Transverse colon (tissue), 4 donors: ENCODE measurements at regions not wholly inside any gene's neighbourhood (a gene's known extent, or its start where the extent isn't known, plus 50 kb on each side); places are given as distances from the start of the nearest gene placed in this dataset.

Source experiments
- DNase-seq: peaks from one replicate; pipeline ENCODE4 v3.0.0-alpha.2; 2019
- H3K27ac ChIP-seq, 4 donors: fragments of 200-600 bp; sonication (generic); 2 replicates each; pipeline ENCODE4 v1.5.1; 2016 to 2018; ENCODE audit warnings: inconsistent platforms in 4 of 4
- H3K27me3 ChIP-seq: fragments of 200-600 bp; sonication (generic); 2 replicates; pipeline ENCODE4 v1.5.1; 2017; ENCODE audit warnings: inconsistent platforms
- H3K36me3 ChIP-seq, 4 donors: fragments of 200-600 bp; sonication (generic); 2 replicates each; pipeline ENCODE4 v1.5.1; 2017 to 2019; ENCODE audit warnings: inconsistent platforms in 4 of 4
- H3K4me1 ChIP-seq, 4 donors: fragments of 200-600 bp; sonication (generic); 2 replicates each; pipeline ENCODE4 v1.5.1; 2017 to 2020; ENCODE audit warnings: inconsistent platforms in 4 of 4
- H3K4me3 ChIP-seq, 4 donors: fragments of 200-600 bp; sonication (generic); 1 replicate in 1 of 4; 2 replicates in 3 of 4; pipeline versions ENCODE4 v1.5.1 to v1.6.1; 2017 to 2019; ENCODE audit warnings: inconsistent platforms in 4 of 4
- H3K9me3 ChIP-seq, 2 donors: fragments of 200-600 bp; sonication (generic); 2 replicates each; pipeline ENCODE4 v1.5.1; 2017 to 2019; ENCODE audit warnings: inconsistent platforms in 2 of 2
- CTCF ChIP-seq, 5 experiments: fragments of 200-600 bp in 3 of 5; fragments of 450-650 bp in 2 of 5; sonication (generic) in 3 of 5; IDR thresholded peaks; 1 replicate in 2 of 5; 2 replicates in 3 of 5; pipeline ENCODE4 v1.5.1; 2016 to 2017; ENCODE audit warnings: antibody characterized with exemption in 5 of 5, inconsistent platforms in 3 of 5, mild to moderate bottlenecking in 2 of 5, moderate library complexity in 1 of 5
- EP300 ChIP-seq: sonication (generic); formaldehyde crosslinking; IDR thresholded peaks from one replicate; pipeline ENCODE4 v1.6.1; 2017; ENCODE audit warnings: antibody characterized with exemption, low read depth
- POLR2A ChIP-seq: fragments of 450-650 bp; IDR thresholded peaks from one replicate; pipeline ENCODE4 v1.6.1; 2016; ENCODE audit warnings: antibody characterized with exemption, mild to moderate bottlenecking, moderate library complexity
- POLR2AphosphoS5 ChIP-seq, 3 donors: sonication (generic); formaldehyde crosslinking; IDR thresholded peaks; one replicate each; pipeline ENCODE4 v1.6.1; 2016; ENCODE audit warnings: antibody characterized with exemption in 3 of 3
- WGBS, 2 donors: methylation state at CpG; one replicate each; pipeline ENCODE4 v1.1.5; 2018; ENCODE audit warnings: low coverage in 1 of 2; 5-methylcytosine and 5-hydroxymethylcytosine counted together
- in situ Hi-C, 4 donors: fragments of 200-750 bp; cut with MboI; loops; one replicate each; pipeline versions ENCODE4 v1.15.0 to v1.15.1; 2017; ENCODE audit warnings: low sequenced_read_pairs in 3 of 4, low pct_ligation_motif_present in 1 of 4, low pct_unique_long_range_greater_than_20kb in 1 of 4
- intact Hi-C: fragments of 100-400 bp; cut with DNase I; formaldehyde crosslinking; loops from one replicate; pipeline ENCODE4 v1.15.1; 2023; ENCODE audit warnings: low total_unique reads

DNA sequence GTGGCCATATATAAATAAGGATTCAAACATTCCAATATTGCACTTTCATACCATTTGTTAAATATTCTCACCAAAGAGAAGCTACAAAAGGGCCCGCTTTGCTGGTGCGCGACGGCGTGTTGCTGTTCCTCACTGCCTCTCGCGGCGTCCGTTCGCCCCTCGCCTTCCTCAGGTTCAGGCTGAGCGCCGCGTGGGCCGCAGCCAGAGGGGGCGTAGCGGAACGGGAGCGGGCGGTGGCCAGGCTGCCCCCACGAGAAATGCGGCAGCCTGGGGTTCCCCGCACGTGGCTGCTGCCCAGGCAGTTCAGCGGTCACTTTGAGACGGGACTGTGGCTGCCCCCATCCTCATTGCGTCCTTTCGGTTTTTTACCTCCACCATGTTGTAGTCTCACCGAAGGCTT lies 67.3 kb upstream of the VWDE start:
- H3K4me1 ChIP-seq: no peaks in the 10 kb centered on the region
- H3K9me3 ChIP-seq: no peaks in the 10 kb centered on the region
- no peak for DNase-seq
- intact Hi-C loops (loop anchor here (5.0 kb wide), 1 partner anchor 1754 kb away; no protein-coding TSS in a partner anchor), in situ Hi-C loops (no loop called here)
- no peaks in the 10 kb centered on the region for H3K36me3 ChIP-seq
- no peak overlapping the region for H3K27ac ChIP-seq
- TF ChIP-seq POLR2AphosphoS5 (IDR thresholded peaks at IDR 0.05): no peak
- no peaks in the 10 kb centered on the region for H3K27me3 ChIP-seq
- WGBS, 2 donors: 96 to 100% methylated on average over 8 to 29 of the region's 29 CpGs
- no peak overlapping the region for H3K4me3 ChIP-seq

DNA sequence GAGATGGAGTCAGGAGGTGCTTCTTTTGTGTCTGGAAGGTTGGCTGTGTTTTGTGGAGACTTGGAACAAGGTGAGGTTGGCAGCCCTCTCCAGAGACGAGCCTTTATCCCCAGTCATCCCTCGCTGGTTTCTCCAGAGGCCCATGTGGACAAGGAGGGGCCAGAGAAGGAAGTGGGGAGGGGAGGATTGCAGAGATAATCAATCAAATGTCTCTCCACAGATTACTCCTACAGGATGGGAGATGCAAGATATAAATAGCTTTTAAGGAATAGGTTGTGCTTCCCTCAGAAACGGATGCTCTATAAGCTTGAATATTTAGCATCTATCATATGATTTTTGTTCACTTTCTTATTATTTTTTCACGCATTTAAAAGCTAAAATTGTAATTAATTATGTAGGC lies 70.4 kb upstream of the VWDE start:
- no peak for TF ChIP-seq EP300
- TF ChIP-seq POLR2A: no peak
- TF ChIP-seq CTCF (IDR thresholded peaks at IDR 0.05): no peak
- TF ChIP-seq POLR2AphosphoS5 (IDR thresholded peaks at IDR 0.05): no peak
- intact Hi-C loops (loop anchor here (5.0 kb wide), 1 partner anchor 1757 kb away; no protein-coding TSS in a partner anchor), in situ Hi-C loops (no loop called here)

DNA sequence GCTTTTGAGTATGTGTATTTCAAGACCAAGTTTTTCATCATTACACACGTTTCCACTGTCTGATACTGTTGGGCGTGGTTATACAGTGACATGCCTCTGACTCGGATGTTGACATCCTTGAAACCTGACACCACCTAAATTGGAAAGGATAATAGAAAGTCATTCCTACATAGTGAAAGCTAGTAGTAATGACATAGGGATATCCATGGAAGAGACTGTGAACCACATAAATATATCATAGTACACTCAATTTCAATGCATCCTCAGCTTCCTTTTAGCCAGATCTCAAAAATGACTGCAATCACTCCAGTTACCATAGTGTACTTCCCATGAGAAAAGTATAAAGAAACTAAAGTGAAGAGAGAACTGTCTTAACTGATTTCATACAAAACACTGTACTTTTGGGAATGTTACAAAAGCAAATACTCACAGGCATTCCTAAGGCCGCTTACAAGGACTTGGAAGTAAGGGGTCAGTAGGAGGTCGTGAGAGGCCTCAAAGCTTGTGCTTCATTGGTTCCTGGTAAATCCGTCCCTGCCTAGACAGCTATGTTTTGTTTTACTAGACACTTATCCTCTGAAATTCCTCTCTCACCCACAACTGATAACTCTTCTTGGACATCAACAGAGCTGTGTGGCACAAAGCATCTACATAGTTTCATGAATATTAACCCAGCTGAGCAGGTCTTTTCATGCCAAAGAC lies 71.8 kb upstream of the VWDE start:
- in situ Hi-C loops (no loop called here), intact Hi-C loops (no loop called here)
- Histone ChIP-seq H3K27ac (no peak overlapping the region), H3K4me3 (no peak overlapping the region), H3K36me3 (no peaks in the 10 kb centered on the region), H3K4me1 (no peaks in the 10 kb centered on the region), H3K27me3 (no peaks in the 10 kb centered on the region), H3K9me3 (no peaks in the 10 kb centered on the region)
- TF ChIP-seq POLR2A (no peak), EP300 (no peak), CTCF (IDR thresholded peaks at IDR 0.05) (no peak), POLR2AphosphoS5 (IDR thresholded peaks at IDR 0.05) (no peak)
- DNase-seq: no peak
- WGBS, 2 donors: 63 to 70% methylated on average over 5 to 6 of the region's 6 CpGs

More for the DNA sequence above, 70.4 kb upstream of the VWDE start:
- 49 to 76% methylated on average over 4 of the region's 4 CpGs for WGBS, 2 donors
- no peaks in the 10 kb centered on the region for H3K4me1 ChIP-seq
- H3K27me3 ChIP-seq: no peaks in the 10 kb centered on the region
- H3K27ac ChIP-seq: no peak overlapping the region
- DNase-seq: no peak
- H3K4me3 ChIP-seq: no peak overlapping the region
- no peaks in the 10 kb centered on the region for H3K9me3 ChIP-seq
- H3K36me3 ChIP-seq: no peaks in the 10 kb centered on the region

DNA sequence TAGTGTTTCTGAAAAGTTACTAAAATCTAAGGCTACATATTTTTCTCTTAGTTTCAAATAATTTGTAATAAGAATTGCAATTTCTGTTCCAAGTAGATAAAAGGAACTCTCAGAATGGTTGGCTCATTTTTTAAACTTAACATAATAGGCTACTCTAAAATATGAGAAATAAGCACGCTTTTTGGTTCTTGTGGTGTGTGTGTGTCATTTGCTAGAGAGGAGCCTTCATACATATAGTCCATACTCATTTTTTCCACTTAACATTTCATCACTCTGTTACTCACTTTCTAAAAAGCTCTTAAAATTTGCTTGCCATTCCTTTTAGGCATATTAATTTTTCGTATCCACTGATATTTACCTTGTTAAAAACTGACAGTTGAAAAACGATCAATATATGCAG lies 74.0 kb upstream of the VWDE start:
- DNase-seq: no peak
- Histone ChIP-seq H3K4me1 (no peaks in the 10 kb centered on the region), H3K36me3 (no peaks in the 10 kb centered on the region), H3K27me3 (no peaks in the 10 kb centered on the region), H3K9me3 (no peaks in the 10 kb centered on the region), H3K4me3 (no peak overlapping the region), H3K27ac (no peak overlapping the region)
- intact Hi-C loops: no loop called here
- 44 to 89% methylated on average over 3 of the region's 3 CpGs for WGBS, 2 donors
- no peak for TF ChIP-seq POLR2AphosphoS5 (IDR thresholded peaks at IDR 0.05)
- no peak for TF ChIP-seq POLR2A
- TF ChIP-seq EP300: no peak
- TF ChIP-seq CTCF (IDR thresholded peaks at IDR 0.05): no peak
- in situ Hi-C loops: no loop called here

DNA sequence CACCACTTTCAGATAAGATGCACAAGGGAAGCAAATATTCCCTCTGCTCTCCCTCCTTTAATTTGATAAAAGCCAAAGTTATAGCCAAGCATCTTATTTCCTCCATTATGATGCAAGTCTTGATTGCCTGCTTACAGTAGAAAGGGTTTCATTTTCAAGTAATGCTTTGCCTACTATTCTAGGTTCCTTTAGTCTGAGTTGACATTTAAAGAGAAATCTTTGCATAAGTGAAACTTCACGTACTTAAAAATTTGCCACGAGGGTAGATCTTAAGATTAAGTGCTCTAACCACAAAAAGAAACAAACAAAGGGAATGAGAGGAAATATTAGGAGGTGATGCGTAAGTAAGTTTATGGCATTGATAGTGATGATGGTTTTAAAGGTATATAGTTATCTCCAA lies 78.1 kb upstream of the VWDE start:
- TF ChIP-seq POLR2AphosphoS5 (IDR thresholded peaks at IDR 0.05) (no peak), POLR2A (no peak), CTCF (IDR thresholded peaks at IDR 0.05) (no peak), EP300 (no peak)
- intact Hi-C loops (no loop called here), in situ Hi-C loops (no loop called here)
- Histone ChIP-seq H3K9me3 (no peaks in the 10 kb centered on the region), H3K27me3 (no peaks in the 10 kb centered on the region), H3K27ac (no peak overlapping the region), H3K4me1 (no peaks in the 10 kb centered on the region), H3K36me3 (no peaks in the 10 kb centered on the region), H3K4me3 (no peak overlapping the region)
- WGBS, 2 donors: 49 to 51% methylated on average over 3 of the region's 3 CpGs
- no peak for DNase-seq
